ENCODE measurements at regions not wholly inside any gene's neighbourhood (a gene's known extent, or its start where the extent isn't known, plus 50 kb on each side); places are given as distances from the start of the nearest gene placed in this dataset.

GRCh38 chr6:164010441-164011103 is 596.1 kb downstream of the QKI start:
- no peak for DNase-seq

- DNase-seq = no peak
Observed at GRCh38 chr6:164008902-164009301, 594.4 kb downstream of the QKI start.

- DNase-seq = no peak
Observed at GRCh38 chr6:164007881-164008280, 593.4 kb downstream of the QKI start.

GRCh38 chr6:164006459-164006858 is 591.9 kb downstream of the QKI start:
- no peak for DNase-seq

- no peak for DNase-seq
Observed at GRCh38 chr6:164005004-164005711, 590.6 kb downstream of the QKI start.

GRCh38 chr6:164000276-164000675 is 585.8 kb downstream of the QKI start:
- DNase-seq = no peak

GRCh38 chr6:163999475-164000125 is 585.1 kb downstream of the QKI start:
- no peak for DNase-seq

GRCh38 chr6:163998496-163998895 is 584.0 kb downstream of the QKI start:
- no peak for DNase-seq

- DNase-seq = no peak
Observed at GRCh38 chr6:163996491-163996890, 582.0 kb downstream of the QKI start.

GRCh38 chr6:163994566-163994965 is 580.0 kb downstream of the QKI start:
- DNase-seq = no peak

GRCh38 chr6:163992701-163993100 is 578.2 kb downstream of the QKI start:
- no peak for DNase-seq

- DNase-seq = no peak
Observed at GRCh38 chr6:163992056-163992455, 577.5 kb downstream of the QKI start.

- no peak for DNase-seq
Observed at GRCh38 chr6:163991321-163991720, 576.8 kb downstream of the QKI start.

GRCh38 chr6:163986313-163986712 is 571.8 kb downstream of the QKI start:
- DNase-seq = no peak

- no peak for DNase-seq
Observed at GRCh38 chr6:163985710-163986109, 571.2 kb downstream of the QKI start.

GRCh38 chr6:163985040-163985439 is 570.5 kb downstream of the QKI start:
- DNase-seq = no peak

GRCh38 chr6:163984124-163984936 is 569.8 kb downstream of the QKI start:
- DNase-seq = no peak

- no peak for DNase-seq
Observed at GRCh38 chr6:163983679-163984078, 569.2 kb downstream of the QKI start.

GRCh38 chr6:163974322-163974721 is 559.8 kb downstream of the QKI start:
- DNase-seq = no peak

GRCh38 chr6:163971841-163972838 is 557.6 kb downstream of the QKI start:
- no peak for DNase-seq

GRCh38 chr6:163970846-163971564 is 556.5 kb downstream of the QKI start:
- no peak for DNase-seq

Data from T-helper 9 cell (primary cell).